ENCODE measurements at regions not wholly inside any gene's neighbourhood (a gene's known extent, or its start where the extent isn't known, plus 50 kb on each side); places are given as distances from the start of the nearest gene placed in this dataset.
"Not testable (repeated sequence)": the region's sequence is repeated elsewhere in the genome, so short reads cannot be mapped to it uniquely, and the experiment has no call there.

GRCh38 chr3:34851137-34851536 is 788.2 kb upstream of the ARPP21 start:
- no peak for DNase-seq

GRCh38 chr3:34852844-34853439 is 786.4 kb upstream of the ARPP21 start:
- no peak for DNase-seq

DNA sequence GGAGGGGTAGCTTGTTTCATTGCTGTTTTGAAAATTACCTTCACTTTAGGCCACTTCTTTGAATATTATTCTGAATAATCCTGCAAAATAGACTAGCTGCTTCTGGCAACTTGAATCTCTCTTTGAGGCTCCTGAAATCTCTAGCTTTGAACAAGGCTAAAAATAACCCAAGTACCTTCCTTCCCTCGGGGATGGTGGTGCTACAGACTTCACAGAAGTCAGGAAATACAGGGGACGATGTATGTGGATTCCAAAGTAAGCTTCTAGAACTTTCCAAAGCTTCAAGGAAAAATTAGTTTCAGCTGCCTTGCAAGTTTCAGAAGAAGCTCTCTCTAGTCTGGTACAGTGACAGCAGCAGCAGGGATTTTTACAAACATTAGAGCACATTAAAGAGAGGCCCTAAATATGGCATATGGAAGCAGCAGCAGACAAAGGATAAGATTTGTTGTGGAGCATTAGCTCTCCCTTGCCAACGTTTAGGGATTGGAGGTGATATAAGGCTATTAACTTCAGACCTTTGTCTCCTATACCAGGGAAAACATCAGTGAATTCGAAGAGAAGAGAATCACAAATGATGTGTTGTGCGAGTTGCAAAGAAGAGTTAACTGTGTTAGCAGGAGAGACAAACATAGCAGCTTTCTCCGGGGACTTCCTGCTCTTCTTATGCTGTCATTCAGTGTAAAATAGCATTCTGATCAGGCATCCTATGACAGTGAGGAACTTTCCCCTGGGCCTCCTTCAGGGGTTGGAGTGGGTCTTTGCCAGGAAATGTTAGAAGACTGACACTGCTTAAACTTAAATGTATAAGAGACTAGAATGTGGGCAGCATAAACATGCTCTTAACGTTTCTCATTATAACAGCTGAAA is 783.0 kb upstream of the ARPP21 start:
- DNase-seq, result peak; percentile 68

DNA sequence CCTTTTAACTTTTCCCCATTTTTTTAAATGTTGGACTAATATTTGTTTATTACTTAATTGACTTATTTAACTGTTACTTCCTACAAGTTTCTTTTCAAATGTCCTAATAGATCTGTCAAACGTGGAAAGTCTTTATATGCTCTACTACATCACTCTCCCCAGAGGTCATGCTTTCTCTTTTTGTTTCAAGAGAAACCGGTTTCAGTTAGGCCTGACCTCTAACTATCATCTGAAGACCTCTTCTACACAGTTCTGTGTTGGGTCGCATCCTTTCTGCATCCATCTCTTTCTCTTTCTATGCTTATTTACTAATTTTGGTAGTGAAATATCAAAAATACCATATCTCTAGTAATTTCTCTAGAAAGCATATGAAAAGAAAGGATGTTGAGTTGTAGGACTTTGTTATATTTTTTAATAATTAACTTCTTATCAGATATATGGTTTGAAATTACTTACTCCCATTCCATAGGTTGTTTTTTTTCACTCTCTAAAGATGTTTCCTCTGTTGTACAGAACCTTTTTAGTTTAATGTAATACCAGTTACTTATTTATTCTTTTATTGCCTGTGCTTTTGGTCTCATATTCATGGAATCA is 781.2 kb upstream of the ARPP21 start:
- DNase-seq, result no peak

- peak; percentile 84 for DNase-seq
Observed at GRCh38 chr3:34859746-34860145, 779.6 kb upstream of the ARPP21 start.

DNA sequence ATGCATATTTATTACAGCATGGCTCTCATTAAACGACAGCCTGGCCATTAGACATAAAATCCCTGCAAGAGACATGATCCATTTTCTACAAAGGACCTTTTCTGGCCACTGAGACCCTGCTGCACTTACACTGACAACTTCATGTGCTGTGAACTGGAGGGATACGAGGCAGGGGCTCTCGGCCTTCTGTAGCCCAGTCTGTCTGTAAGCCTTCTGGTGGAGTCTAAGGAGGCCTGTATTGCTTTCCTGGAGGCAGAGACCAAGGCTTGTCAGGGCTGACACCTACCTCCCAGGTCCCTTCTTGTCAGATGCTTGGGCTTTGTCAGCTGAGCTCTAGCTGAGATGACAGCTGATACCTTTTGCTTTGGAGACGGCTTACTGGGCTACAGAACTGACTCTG is 776.9 kb upstream of the ARPP21 start:
- DNase-seq, result no peak

DNA sequence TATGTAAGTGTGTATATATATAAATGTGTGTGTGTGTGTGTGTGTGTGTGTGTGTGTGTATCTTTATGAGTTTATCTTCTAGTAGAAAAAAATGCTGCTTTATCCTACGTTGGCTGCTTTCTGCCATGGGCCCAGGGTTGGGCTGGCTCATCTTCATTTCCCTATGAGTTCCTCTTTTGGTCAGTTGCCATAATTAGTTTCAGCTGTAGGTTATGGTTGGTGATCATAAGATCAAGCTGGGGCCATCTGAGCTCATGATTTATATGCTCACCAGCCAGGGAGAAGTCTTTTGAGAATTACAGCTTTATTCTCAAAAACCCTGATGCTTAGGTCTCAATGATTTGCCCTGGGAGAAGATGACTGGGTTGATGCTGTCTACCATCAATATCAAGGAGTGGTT is 775.8 kb upstream of the ARPP21 start:
- DNase-seq, result peak; percentile 10

GRCh38 chr3:34864011-34864410 is 775.3 kb upstream of the ARPP21 start:
- peak; percentile 61 for DNase-seq

GRCh38 chr3:34865346-34865745 is 774.0 kb upstream of the ARPP21 start:
- no peak for DNase-seq

GRCh38 chr3:34868935-34869334 is 770.4 kb upstream of the ARPP21 start:
- DNase-seq, result no peak

GRCh38 chr3:34869696-34870095 is 769.6 kb upstream of the ARPP21 start:
- no peak for DNase-seq

- DNase-seq, result no peak
Observed at GRCh38 chr3:34872406-34872805, 766.9 kb upstream of the ARPP21 start.

GRCh38 chr3:34876997-34877396 is 762.3 kb upstream of the ARPP21 start:
- DNase-seq, result no peak

DNA sequence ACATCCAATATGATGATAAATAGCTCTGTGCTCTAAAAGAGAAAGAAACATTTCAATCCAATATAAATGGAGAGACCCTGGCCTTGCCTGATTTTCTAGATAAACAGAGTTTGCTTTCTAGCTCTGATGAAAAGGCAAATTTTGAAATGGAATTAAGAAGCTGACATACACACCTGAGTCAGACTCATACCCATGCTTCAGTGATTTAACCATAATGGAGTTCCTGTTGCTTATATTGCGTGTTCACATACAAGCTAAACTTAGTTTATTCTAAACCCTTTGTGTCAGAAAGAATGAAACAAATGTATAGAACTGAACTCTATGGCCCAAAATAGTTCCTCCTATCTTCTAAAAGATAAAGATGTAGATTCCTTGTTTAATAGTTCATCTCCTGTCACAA is 760.8 kb upstream of the ARPP21 start:
- DNase-seq, result no peak

DNA sequence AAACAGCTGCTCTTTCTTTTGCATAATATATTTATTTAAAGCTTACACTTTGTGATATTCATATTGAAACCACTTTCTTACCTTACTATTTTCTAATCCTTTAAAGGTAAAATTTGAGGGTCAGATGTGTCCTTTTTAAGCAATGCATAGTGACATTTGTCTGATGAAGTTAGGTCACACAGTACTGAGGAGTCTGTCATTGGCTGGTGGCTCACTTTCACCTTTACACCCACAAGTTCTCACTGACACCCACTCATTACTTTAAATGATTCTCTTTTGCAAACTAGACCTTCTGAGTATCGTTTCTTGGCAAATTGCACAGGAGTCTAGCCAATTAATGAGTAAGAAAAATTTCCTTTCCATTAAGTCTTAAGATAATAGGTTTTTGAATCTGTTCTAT is 758.3 kb upstream of the ARPP21 start:
- no peak for DNase-seq

DNA sequence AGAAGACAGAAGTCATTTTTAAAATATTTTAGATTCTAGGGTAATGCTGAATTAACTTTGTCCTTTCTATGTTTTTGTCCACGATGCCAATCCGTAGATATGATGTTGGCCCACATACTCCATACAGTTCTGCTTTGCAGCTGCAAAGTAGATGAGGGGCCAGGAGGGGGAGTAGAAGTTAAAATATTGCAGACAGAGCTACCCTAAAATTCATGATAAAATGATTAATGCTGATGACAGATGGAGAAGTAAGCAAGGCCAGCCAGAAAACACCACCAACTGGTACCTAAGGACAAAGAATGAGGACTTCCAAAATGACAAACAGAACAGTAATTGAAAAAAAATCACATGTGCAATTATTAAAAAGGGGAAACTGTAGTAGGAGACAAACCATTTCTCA is 756.6 kb upstream of the ARPP21 start:
- no peak for DNase-seq

DNA sequence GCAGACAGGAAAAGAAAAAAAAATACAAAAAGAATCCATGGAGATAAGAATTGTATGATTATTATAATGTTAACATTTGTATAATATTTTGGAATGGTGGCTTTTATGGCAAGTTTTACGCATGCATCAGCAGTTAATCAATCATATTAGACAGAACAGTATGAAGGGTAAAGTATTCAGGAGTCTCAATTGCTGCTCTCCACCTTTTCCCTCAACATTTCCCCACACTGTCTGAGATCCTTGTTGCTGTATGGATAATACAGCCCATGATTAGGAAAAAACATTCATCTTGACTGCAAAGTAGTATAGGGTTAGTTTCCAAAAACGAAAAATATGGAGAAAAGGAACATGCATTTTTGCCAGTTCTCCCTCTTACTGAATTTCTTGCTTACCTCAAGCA is 755.3 kb upstream of the ARPP21 start:
- DNase-seq, result no peak

- no peak for DNase-seq
Observed at GRCh38 chr3:34886443-34886842, 752.9 kb upstream of the ARPP21 start.

DNA sequence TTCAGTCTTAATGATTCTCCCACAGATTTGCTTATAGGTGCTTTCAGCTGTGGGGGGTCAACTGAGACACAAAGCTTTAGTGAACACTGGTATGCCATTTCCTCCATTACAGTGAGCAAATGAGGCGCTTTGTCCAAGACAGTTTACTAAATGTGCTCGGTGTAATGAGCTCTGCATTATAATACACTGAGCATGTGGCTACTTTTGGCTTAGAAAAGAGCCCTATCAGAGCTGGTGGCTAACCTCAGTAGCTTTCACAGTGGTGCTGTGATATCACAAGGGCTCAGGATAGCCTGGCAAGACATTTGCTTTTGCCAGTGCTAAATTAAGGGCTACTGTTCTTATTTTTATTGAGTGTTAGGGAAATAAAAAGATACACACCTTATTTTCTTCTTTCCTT is 749.7 kb upstream of the ARPP21 start:
- no peak for DNase-seq

DNA sequence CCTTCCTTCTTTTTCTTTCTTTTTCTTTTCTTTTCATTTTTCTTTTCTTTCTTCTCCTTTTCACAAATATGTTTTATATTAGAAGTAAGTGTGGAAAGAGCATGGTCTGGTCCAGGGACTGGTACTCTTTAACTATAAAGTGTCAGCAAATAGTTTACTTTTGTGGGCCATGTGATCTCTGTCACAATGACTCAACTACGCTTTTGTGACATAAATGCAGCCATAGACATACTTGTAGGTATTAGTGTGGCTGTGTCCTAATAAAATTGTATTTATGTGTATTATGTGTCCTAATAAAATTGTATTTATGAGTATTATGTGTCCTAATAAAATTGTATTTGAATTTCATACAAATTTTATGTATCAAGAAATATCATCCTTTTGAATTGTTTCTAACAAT is 749.1 kb upstream of the ARPP21 start:
- no peak for DNase-seq

DNA sequence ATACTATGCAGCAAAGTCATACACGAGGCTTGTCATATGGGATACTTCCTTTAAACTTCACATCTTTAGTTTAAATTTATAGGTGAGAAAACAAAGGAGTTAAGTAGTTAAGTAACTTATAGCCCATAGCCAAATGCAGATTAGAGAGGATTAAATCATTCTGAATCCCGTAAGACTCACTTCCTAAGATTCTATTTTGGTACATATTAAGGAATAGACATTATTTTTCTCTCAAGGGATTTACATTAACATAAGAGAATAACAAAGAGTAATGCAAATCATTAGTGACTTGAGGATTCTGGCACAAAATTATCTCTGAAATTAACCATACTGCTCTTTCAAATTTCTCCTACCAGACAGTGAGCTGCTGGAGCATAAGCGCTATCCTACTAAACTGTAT is 747.4 kb upstream of the ARPP21 start:
- no peak for DNase-seq

- DNase-seq, result no peak
Observed at GRCh38 chr3:34895841-34896240, 743.5 kb upstream of the ARPP21 start.

GRCh38 chr3:34909679-34910078 is 729.6 kb upstream of the ARPP21 start:
- not testable (repeated sequence) for DNase-seq

- DNase-seq, result no peak
Observed at GRCh38 chr3:34919025-34919424, 720.3 kb upstream of the ARPP21 start.

Data from fibroblast of skin of right biceps (primary cell).